Mesenchymal stem cell (in vitro differentiated cells and primary cell): ENCODE measurements at regions not wholly inside any gene's neighbourhood (a gene's known extent, or its start where the extent isn't known, plus 50 kb on each side); places are given as distances from the start of the nearest gene placed in this dataset.

ENCODE experiments used
- DNase-seq: peaks from one replicate; pipeline ENCODE4 v3.0.0-alpha.2; 2013
- H2AFZ ChIP-seq: one replicate; pipeline ENCODE4 v1.6.1; 2013; ENCODE audit warnings: low read depth, mild to moderate bottlenecking, control low read depth, inconsistent platforms, low read length, moderate library complexity
- H2AK5ac ChIP-seq: 2 replicates; pipeline ENCODE4 v1.6.1; 2013; ENCODE audit warnings: low read length, moderate library complexity, mild to moderate bottlenecking, inconsistent platforms; ENCODE audit not compliant: severe bottlenecking
- H2BK120ac ChIP-seq: one replicate; pipeline ENCODE4 v1.6.1; 2013; ENCODE audit warnings: low read depth, mild to moderate bottlenecking, inconsistent platforms, low read length, moderate library complexity
- H2BK12ac ChIP-seq, 2 experiments: one replicate each; pipeline ENCODE4 v1.6.1; 2013; ENCODE audit warnings: inconsistent platforms in 2 of 2, low read length in 2 of 2, mild to moderate bottlenecking in 2 of 2, moderate library complexity in 2 of 2, control low read depth in 1 of 2
- H2BK15ac ChIP-seq: one replicate; pipeline ENCODE4 v1.6.1; 2013; ENCODE audit warnings: mild to moderate bottlenecking, low read depth, inconsistent platforms; ENCODE audit not compliant: poor library complexity, severe bottlenecking
- H2BK5ac ChIP-seq: 2 replicates; pipeline ENCODE4 v1.6.1; 2013; ENCODE audit warnings: low read depth, mild to moderate bottlenecking, low read length, control low read depth, inconsistent platforms; ENCODE audit not compliant: poor library complexity, severe bottlenecking
- H3K14ac ChIP-seq, 2 experiments: one replicate each; pipeline ENCODE4 v1.6.1; 2013; ENCODE audit warnings: inconsistent platforms in 2 of 2, low read length in 2 of 2, control low read depth in 1 of 2, mild to moderate bottlenecking in 1 of 2, moderate library complexity in 1 of 2
- H3K18ac ChIP-seq, 2 experiments: one replicate each; pipeline ENCODE4 v1.6.1; 2013; ENCODE audit warnings: inconsistent platforms in 2 of 2, low read length in 2 of 2, control low read depth in 1 of 2, low read depth in 1 of 2, mild to moderate bottlenecking in 1 of 2
- H3K23ac ChIP-seq, 2 experiments: one replicate each; pipeline ENCODE4 v1.6.1; 2013; ENCODE audit warnings: inconsistent platforms in 2 of 2, low read length in 2 of 2, mild to moderate bottlenecking in 2 of 2, moderate library complexity in 2 of 2, control low read depth in 1 of 2
- H3K27ac ChIP-seq: 2 replicates; pipeline ENCODE4 v1.5.1; 2013; ENCODE audit warnings: mild to moderate bottlenecking, moderate library complexity, low read length, control low read depth, inconsistent platforms; ENCODE audit not compliant: poor library complexity, severe bottlenecking
- H3K27me3 ChIP-seq, 2 experiments: 2 replicates each; pipeline versions ENCODE4 v1.6.1 to v1.7.0; 2013; ENCODE audit warnings: low read length in 2 of 2, mild to moderate bottlenecking in 2 of 2, moderate library complexity in 2 of 2, control low read depth in 1 of 2, inconsistent platforms in 1 of 2; ENCODE audit not compliant: control insufficient read depth in 1 of 2, insufficient read depth in 1 of 2
- H3K36me3 ChIP-seq, 2 experiments: 2 replicates each; pipeline versions ENCODE4 v1.6.1 to v1.7.0; 2013; ENCODE audit warnings: low read length in 2 of 2, control low read depth in 1 of 2, inconsistent platforms in 1 of 2, low read depth in 1 of 2, mild to moderate bottlenecking in 1 of 2; ENCODE audit not compliant: insufficient read depth in 2 of 2, control insufficient read depth in 1 of 2
- H3K4ac ChIP-seq, 2 experiments: one replicate each; pipeline ENCODE4 v1.6.1; 2013; ENCODE audit warnings: inconsistent platforms in 2 of 2, low read length in 2 of 2, mild to moderate bottlenecking in 2 of 2, moderate library complexity in 2 of 2, control low read depth in 1 of 2, low read depth in 1 of 2
- H3K4me1 ChIP-seq: 2 replicates; pipeline ENCODE4 v1.6.1; 2013; ENCODE audit warnings: low read depth, low read length, control low read depth; ENCODE audit not compliant: control insufficient read depth, insufficient read depth
- H3K4me2 ChIP-seq: 2 replicates; pipeline ENCODE4 v1.6.1; 2013; ENCODE audit warnings: low read length, mild to moderate bottlenecking, inconsistent platforms; ENCODE audit not compliant: poor library complexity, severe bottlenecking
- H3K4me3 ChIP-seq, 2 experiments: 2 replicates each; pipeline versions ENCODE4 v1.5.1 to v1.7.0; 2013; ENCODE audit warnings: low read length in 2 of 2, mild to moderate bottlenecking in 2 of 2, control low read depth in 1 of 2, low read depth in 1 of 2; ENCODE audit not compliant: insufficient read depth in 1 of 2
- H3K79me1 ChIP-seq: replicated peaks from 2 replicates; pipeline ENCODE4 v1.6.1; 2013; ENCODE audit warnings: mild to moderate bottlenecking, control low read depth, low read length, inconsistent platforms; ENCODE audit not compliant: poor library complexity, severe bottlenecking
- H3K9ac ChIP-seq: 2 replicates; pipeline ENCODE4 v1.7.0; 2013; ENCODE audit warnings: mild to moderate bottlenecking, low read length, moderate library complexity
- H3K9me3 ChIP-seq: 2 replicates; pipeline ENCODE4 v1.7.0; 2013; ENCODE audit warnings: mild to moderate bottlenecking, low read length; ENCODE audit not compliant: control insufficient read depth
- H4K8ac ChIP-seq: one replicate; pipeline ENCODE4 v1.6.1; 2013; ENCODE audit warnings: inconsistent platforms, mild to moderate bottlenecking, low read length, moderate library complexity
- H4K91ac ChIP-seq: one replicate; pipeline ENCODE4 v1.6.1; 2013; ENCODE audit warnings: mild to moderate bottlenecking, low read length, inconsistent platforms
- WGBS: methylation state at CpG from one replicate; pipeline ENCODE4 v1.1.7; 2013; ENCODE audit warnings: mixed read lengths; 5-methylcytosine and 5-hydroxymethylcytosine counted together

DNA sequence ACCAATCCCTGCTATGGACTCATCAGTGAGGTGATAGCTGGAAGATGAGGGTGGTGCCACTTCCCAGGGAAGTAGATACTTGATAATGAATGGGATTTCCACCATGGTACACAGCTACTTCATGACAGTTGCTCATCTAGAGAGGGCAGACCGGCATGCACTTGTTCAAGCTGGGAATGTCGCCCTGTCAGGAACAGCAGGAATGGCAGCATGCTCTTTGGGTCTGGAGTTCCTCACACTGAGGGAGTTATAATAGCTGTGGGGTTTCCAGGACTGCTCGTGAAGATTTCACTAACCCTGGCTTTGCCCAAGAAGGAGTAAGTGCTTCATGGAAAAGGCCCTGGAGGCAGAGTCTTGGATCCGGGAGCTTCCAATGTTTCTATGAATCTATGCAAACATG, 129.2 kb downstream of the PSMG1 start:
- no peak overlapping the region for H3K14ac ChIP-seq
- no peak overlapping the region for H3K9ac ChIP-seq
- H2AK5ac ChIP-seq, result no peak overlapping the region
- H3K23ac ChIP-seq, result no peak overlapping the region
- no peaks in the 10 kb centered on the region for H3K9me3 ChIP-seq
- H3K18ac ChIP-seq, result no peak overlapping the region
- WGBS, result 95% methylated on average over 4 of the region's 4 CpGs
- no peak overlapping the region for H2AFZ ChIP-seq
- H2BK120ac ChIP-seq, result no peak overlapping the region
- no peak overlapping the region for H2BK15ac ChIP-seq
- H3K4me3 ChIP-seq, result no peak overlapping the region
- peaks cover 0 to 23% of the 10 kb centered on the region in 2 experiments for H3K27me3 ChIP-seq
- H4K8ac ChIP-seq, result peak overlapping the region; percentile 58
- H3K4me1 ChIP-seq, result no peaks in the 10 kb centered on the region
- no peaks in the 10 kb centered on the region for H3K36me3 ChIP-seq
- no peak overlapping the region for H2BK5ac ChIP-seq
- no peak for DNase-seq
- no peak overlapping the region for H3K27ac ChIP-seq
- H4K91ac ChIP-seq, result no peak overlapping the region
- no peak overlapping the region for H3K4ac ChIP-seq
- H3K4me2 ChIP-seq, result no peak overlapping the region
- H2BK12ac ChIP-seq, result no peak overlapping the region
- no peaks in the 10 kb centered on the region for H3K79me1 ChIP-seq

DNA sequence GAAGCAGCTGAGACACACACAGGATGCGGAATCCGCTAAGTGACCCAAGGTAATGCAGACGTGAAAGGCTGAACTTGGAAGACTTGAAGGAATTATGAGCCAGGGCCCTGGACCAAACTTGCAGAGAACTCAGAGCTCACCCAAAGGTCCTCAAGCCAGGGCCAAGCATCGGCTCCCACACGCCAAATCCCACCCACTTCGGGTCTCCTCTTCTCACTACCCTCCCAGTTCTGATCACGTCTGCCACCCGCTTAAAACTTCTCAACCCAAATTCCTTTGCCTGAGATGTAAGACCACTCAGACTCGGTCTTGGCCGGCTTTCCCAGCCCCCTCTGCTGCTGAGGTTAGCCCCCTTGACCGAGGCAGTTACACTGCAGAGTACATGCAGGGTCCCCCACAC, 130.1 kb downstream of the PSMG1 start:
- no peak overlapping the region for H2AK5ac ChIP-seq
- H3K18ac ChIP-seq, result no peak overlapping the region
- 86% methylated on average over 11 of the region's 11 CpGs for WGBS
- H3K4me2 ChIP-seq, result no peak overlapping the region
- H3K79me1 ChIP-seq, result no peaks in the 10 kb centered on the region
- no peak overlapping the region for H3K4me3 ChIP-seq
- DNase-seq, result no peak
- no peak overlapping the region for H3K14ac ChIP-seq
- H3K27me3 ChIP-seq, result peaks cover 0 to 23% of the 10 kb centered on the region in 2 experiments
- H3K9ac ChIP-seq, result no peak overlapping the region
- H2BK15ac ChIP-seq, result no peak overlapping the region
- no peak overlapping the region for H2AFZ ChIP-seq
- no peaks in the 10 kb centered on the region for H3K4me1 ChIP-seq
- H3K36me3 ChIP-seq, result no peaks in the 10 kb centered on the region
- H2BK5ac ChIP-seq, result no peak overlapping the region
- no peaks in the 10 kb centered on the region for H3K9me3 ChIP-seq
- H4K91ac ChIP-seq, result no peak overlapping the region
- no peak overlapping the region for H3K4ac ChIP-seq
- H3K27ac ChIP-seq, result no peak overlapping the region
- H3K23ac ChIP-seq, result no peak overlapping the region
- H2BK12ac ChIP-seq, result no peak overlapping the region
- no peak overlapping the region for H4K8ac ChIP-seq
- H2BK120ac ChIP-seq, result no peak overlapping the region

- no peak overlapping the region for H4K8ac ChIP-seq
- no peak overlapping the region for H2BK5ac ChIP-seq
- no peak overlapping the region for H3K4ac ChIP-seq
- H3K27me3 ChIP-seq, result peaks cover 0 to 23% of the 10 kb centered on the region in 2 experiments
- no peak overlapping the region for H4K91ac ChIP-seq
- no peak overlapping the region for H2BK120ac ChIP-seq
- H3K23ac ChIP-seq, result no peak overlapping the region
- H2AFZ ChIP-seq, result no peak overlapping the region
- H2BK12ac ChIP-seq, result no peak overlapping the region
- no peak for DNase-seq
- H3K79me1 ChIP-seq, result no peaks in the 10 kb centered on the region
- H3K4me1 ChIP-seq, result no peaks in the 10 kb centered on the region
- 97% methylated on average over 7 of the region's 7 CpGs for WGBS
- no peaks in the 10 kb centered on the region for H3K9me3 ChIP-seq
- H3K36me3 ChIP-seq, result no peaks in the 10 kb centered on the region
- no peak overlapping the region for H3K27ac ChIP-seq
- no peak overlapping the region for H2AK5ac ChIP-seq
- H3K4me2 ChIP-seq, result no peak overlapping the region
- H3K9ac ChIP-seq, result no peak overlapping the region
- H3K4me3 ChIP-seq, result no peak overlapping the region
- H3K18ac ChIP-seq, result no peak overlapping the region
- H2BK15ac ChIP-seq, result no peak overlapping the region
- H3K14ac ChIP-seq, result no peak overlapping the region
These were observed 130.5 kb downstream of the PSMG1 start for GRCh38 chr21:39052718-39053117.

DNA sequence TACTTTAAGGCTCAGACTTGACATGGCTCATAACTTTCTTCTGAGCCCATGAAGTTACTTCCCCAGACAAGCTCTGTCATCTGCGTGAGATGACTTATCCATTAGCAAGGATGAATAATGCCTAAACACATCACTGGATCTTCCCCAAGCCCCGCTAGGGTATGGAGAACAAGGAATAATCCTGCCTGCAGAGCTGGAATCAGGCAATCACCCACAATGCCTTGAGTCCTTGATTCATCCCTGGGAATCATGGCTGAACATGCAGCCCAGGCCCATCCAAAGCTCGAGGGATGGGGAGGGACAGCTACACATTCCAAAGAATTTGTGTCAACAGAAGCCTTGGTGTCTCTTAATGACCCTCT, 131.7 kb downstream of the PSMG1 start:
- H3K9ac ChIP-seq, result peak overlapping the region; percentile 47
- no peak overlapping the region for H3K14ac ChIP-seq
- H3K27ac ChIP-seq, result no peak overlapping the region
- H4K8ac ChIP-seq, result no peak overlapping the region
- peak overlapping the region in 1 of 2 experiments; percentile 29 for H2BK12ac ChIP-seq
- H3K18ac ChIP-seq, result no peak overlapping the region
- H3K27me3 ChIP-seq, result peaks cover 0 to 14% of the 10 kb centered on the region in 2 experiments
- H2BK120ac ChIP-seq, result no peak overlapping the region
- no peak overlapping the region for H2AFZ ChIP-seq
- H3K9me3 ChIP-seq, result no peaks in the 10 kb centered on the region
- H2BK5ac ChIP-seq, result no peak overlapping the region
- no peak overlapping the region for H2BK15ac ChIP-seq
- H3K4me1 ChIP-seq, result no peaks in the 10 kb centered on the region
- no peak overlapping the region for H3K23ac ChIP-seq
- no peak overlapping the region for H3K4ac ChIP-seq
- H3K4me2 ChIP-seq, result no peak overlapping the region
- no peak overlapping the region for H2AK5ac ChIP-seq
- no peaks in the 10 kb centered on the region for H3K79me1 ChIP-seq
- no peak overlapping the region for H3K4me3 ChIP-seq
- no peaks in the 10 kb centered on the region for H3K36me3 ChIP-seq
- 78% methylated on average over 3 of the region's 3 CpGs for WGBS
- DNase-seq, result peak; percentile 16
- no peak overlapping the region for H4K91ac ChIP-seq
